A549 (cell line): ENCODE measurements at regions not wholly inside any gene's neighbourhood (a gene's known extent, or its start where the extent isn't known, plus 50 kb on each side); places are given as distances from the start of the nearest gene placed in this dataset.
A peak's percentile ranks its signal among the peaks of the same experiment; 100 is the strongest.

Experiments
- ATAC-seq, 2 experiments: fragments of 200-7000 bp in 1 of 2; fragments of >200 bp in 1 of 2; cut with Nextera tagmentation in 1 of 2; cut with Tn5 transposase in 1 of 2; 3 replicates each; pipeline versions ENCODE4 v1.8.0 to v1.9.1; 2018 to 2020; ENCODE audit warnings: mild to moderate bottlenecking in 1 of 2, moderate library complexity in 1 of 2
- CTCF ChIA-PET: fragments of 300-600 bp; sonication (Branson Sonifier 250); formaldehyde crosslinking; extraction: SDS; loops from one replicate; lab custom pipeline; 2021; ENCODE audit warnings: antibody characterized with exemption, inconsistent platforms; lab: Yijun Ruan, JAX
- POLR2A ChIA-PET: fragments of 350-600 bp; formaldehyde crosslinking; extraction: SDS; loops from one replicate; lab custom pipeline; 2021; ENCODE audit warnings: antibody characterized with exemption, inconsistent platforms; lab: Yijun Ruan, JAX
- DNase-seq, 2 experiments: peaks; one replicate each; pipeline versions ENCODE4 v3.0.0 to v3.0.0-alpha.2; 2011 to 2016; ENCODE audit warnings: low read depth in 1 of 2, low spot score in 1 of 2
- FAIRE-seq: peaks from 2 replicates; lab custom pipeline; 2011; peaks lifted over from hg19 to GRCh38; lab: Jason Lieb, UNC
- H3K27ac ChIP-seq, 2 experiments: fragments of >200 bp; sonication (Bioruptor Twin); formaldehyde crosslinking; 3 replicates each; pipeline ENCODE4 v1.5.1; 2016 to 2017
- H3K4me1 ChIP-seq: fragments of >200 bp; sonication (Bioruptor Twin); formaldehyde crosslinking; 3 replicates; pipeline ENCODE4 v1.6.1; 2016
- H3K4me2 ChIP-seq: fragments of >200 bp; sonication (Bioruptor Twin); formaldehyde crosslinking; 3 replicates; pipeline ENCODE4 v1.6.1; 2016
- H3K4me3 ChIP-seq: fragments of >200 bp; sonication (Bioruptor Twin); formaldehyde crosslinking; 3 replicates; pipeline ENCODE4 v1.5.1; 2016
- H3K9me3 ChIP-seq: fragments of >200 bp; sonication (Bioruptor Twin); formaldehyde crosslinking; 3 replicates; pipeline ENCODE4 v1.6.1; 2016
- ATOH8 ChIP-seq: fragments of 250-450 bp; sonication (Bioruptor Pico); IDR thresholded peaks from 2 replicates; pipeline ENCODE4 v1.5.0; 2020; ENCODE audit warnings: low read depth, mild to moderate bottlenecking, moderate library complexity
- CBX2 ChIP-seq: fragments of 200-600 bp; sonication (generic); IDR thresholded peaks from 2 replicates; pipeline ENCODE4 v1.6.1; 2016; ENCODE audit warnings: low read depth, mild to moderate bottlenecking, borderline replicate concordance
- CEBPB ChIP-seq, 2 experiments: fragments of >200 bp in 1 of 2; sonication (Bioruptor Twin) in 1 of 2; formaldehyde crosslinking in 1 of 2; IDR thresholded peaks; 2 replicates each; pipeline ENCODE4 v1.6.1; 2012 to 2016
- CHD2 ChIP-seq: fragments of 150-350 bp; IDR thresholded peaks from 2 replicates; pipeline ENCODE4 v1.6.1; 2014; ENCODE audit warnings: low read length; ENCODE audit not compliant: partially characterized antibody
- CTCF ChIP-seq: fragments of >200 bp; sonication (Bioruptor Twin); formaldehyde crosslinking; IDR thresholded peaks from 3 replicates; pipeline ENCODE4 v1.5.1; 2016
- ELK1 ChIP-seq: fragments of 150-350 bp; IDR thresholded peaks from 2 replicates; pipeline ENCODE4 v1.6.1; 2014; ENCODE audit warnings: low read depth, mild to moderate bottlenecking, low read length
- EP300 ChIP-seq, 2 experiments: fragments of >200 bp; sonication (Bioruptor Twin); formaldehyde crosslinking; IDR thresholded peaks; 2 replicates in 1 of 2; 3 replicates in 1 of 2; pipeline ENCODE4 v1.6.1; 2016 to 2017
- FOSB ChIP-seq: fragments of 250-450 bp; sonication (Bioruptor Pico); IDR thresholded peaks from 2 replicates; pipeline ENCODE4 v1.5.0; 2020; ENCODE audit warnings: mild to moderate bottlenecking, moderate library complexity
- HDAC2 ChIP-seq: fragments of 200-600 bp; sonication (generic); IDR thresholded peaks from 2 replicates; pipeline ENCODE4 v1.6.1; 2016
- HMGXB4 ChIP-seq: fragments of 250-450 bp; sonication (Bioruptor Pico); IDR thresholded peaks from 2 replicates; pipeline ENCODE4 v1.5.0; 2021; ENCODE audit warnings: mild to moderate bottlenecking, moderate library complexity, borderline replicate concordance
- JUN ChIP-seq, 2 experiments: fragments of >200 bp; sonication (Bioruptor Twin); formaldehyde crosslinking; IDR thresholded peaks; 2 replicates in 1 of 2; 3 replicates in 1 of 2; pipeline ENCODE4 v1.6.1; 2016 to 2017
- JUNB ChIP-seq: fragments of >200 bp; sonication (Bioruptor Twin); formaldehyde crosslinking; IDR thresholded peaks from 2 replicates; pipeline ENCODE4 v1.6.1; 2016
- KDM1A ChIP-seq: fragments of 200-600 bp; sonication (generic); IDR thresholded peaks from 2 replicates; pipeline ENCODE4 v1.6.1; 2016; ENCODE audit warnings: low read depth, mild to moderate bottlenecking
- KDM5A ChIP-seq: fragments of 200-600 bp; sonication (generic); IDR thresholded peaks from 2 replicates; pipeline ENCODE4 v1.6.1; 2016; ENCODE audit warnings: antibody characterized with exemption, mild to moderate bottlenecking
- NFE2L2 ChIP-seq: fragments of 150-350 bp; conservative IDR thresholded peaks from 2 replicates; pipeline ENCODE4 v1.6.1; 2014; ENCODE audit warnings: low read length
- NPAS2 ChIP-seq: fragments of 250-450 bp; sonication (Bioruptor Pico); IDR thresholded peaks from 2 replicates; pipeline ENCODE4 v1.8.0; 2022; ENCODE audit warnings: mild to moderate bottlenecking, moderate library complexity, borderline replicate concordance
- REST ChIP-seq: fragments of 200-600 bp; sonication (generic); IDR thresholded peaks from 2 replicates; pipeline ENCODE4 v1.6.1; 2016; ENCODE audit warnings: antibody characterized with exemption, mild to moderate bottlenecking, moderate library complexity
- TP53 ChIP-seq: fragments of 250-450 bp; sonication (Bioruptor Pico); IDR thresholded peaks from 2 replicates; pipeline ENCODE4 v1.5.0; 2021; ENCODE audit warnings: mild to moderate bottlenecking, moderate library complexity
- WGBS: methylation state at CpG from one replicate; pipeline ENCODE4 v1.1.6; 2017; ENCODE audit errors: missing lambda C conversion rate; 5-methylcytosine and 5-hydroxymethylcytosine counted together

- TF ChIP-seq REST (no peak), CTCF (no peak), ATOH8 (CRISPR knock-in tag) (no peak), JUNB (no peak), KDM1A (no peak), CHD2 (no peak), TP53 (CRISPR knock-in tag) (no peak), ELK1 (no peak)
- TF ChIP-seq, all 56 proteins: peak for 0
Observed at GRCh38 chr11:43576320-43576802, 104.2 kb upstream of the HSD17B12 start (continued).

- Histone ChIP-seq H3K4me1 (peaks cover 39% of the 10 kb centered on the region; the same call in 2 of the 3 replicates), H3K27ac (no peak overlapping the region), H3K4me3 (peak overlapping the region; percentile 16; the same call in 2 of the 3 replicates), H3K9me3 (no peaks in the 10 kb centered on the region), H3K4me2 (peak overlapping the region; percentile 58)
- WGBS = 6% methylated on average over 35 of the region's 35 CpGs
- ATAC-seq = peak in 1 of 2 experiments; percentile 42; a peak in 3 of 6 replicates
- ChIA-PET CTCF (interaction anchor here (0.7 to 5.1 kb wide), 8 partner anchors 10 to 274 kb away, joined by 3 to 47 read pairs (median 3); no protein-coding TSS in a partner anchor), POLR2A (interaction anchor here (0.6 kb wide), 1 partner anchor 103 kb away, joined by 3 read pairs; the partner anchor contains the start of gene HSD17B12)
- no peak for FAIRE-seq
- DNase-seq = peak; percentile 62 to 66
- peak; percentile 98 for TF ChIP-seq REST
- no peak for TF ChIP-seq FOSB (CRISPR knock-in tag)
- no peak for TF ChIP-seq CBX2
- TF ChIP-seq CEBPB (IDR thresholded peaks at IDR 0.05) = no peak
- TF ChIP-seq JUN (IDR thresholded peaks at IDR 0.05) = no peak
- TF ChIP-seq HDAC2 = no peak
- no peak for TF ChIP-seq NFE2L2
- TF ChIP-seq HMGXB4 (CRISPR knock-in tag) = no peak
- no peak for TF ChIP-seq KDM1A
- TF ChIP-seq NPAS2 (CRISPR knock-in tag) = no peak
- TF ChIP-seq EP300 (IDR thresholded peaks at IDR 0.05) = no peak
- no peak for TF ChIP-seq CTCF
- no peak for TF ChIP-seq JUNB
- TF ChIP-seq KDM5A = no peak
Observed at GRCh38 chr11:43576803-43577521, 103.6 kb upstream of the HSD17B12 start.
